HG02623 (cell line): ENCODE measurements at regions not wholly inside any gene's neighbourhood (a gene's known extent, or its start where the extent isn't known, plus 50 kb on each side); places are given as distances from the start of the nearest gene placed in this dataset.

Experiments used
- ATAC-seq: cut with Tn5 transposase; IDR thresholded peaks from one replicate; pipeline ENCODE4 v1.9.1; 2021; ENCODE audit warnings: moderate library complexity; ENCODE audit not compliant: unreplicated experiment

GRCh38 chr2:118622913-118623312 is 224.5 kb downstream of the EN1 start:
- ATAC-seq = no peak

GRCh38 chr2:118622108-118622507 is 225.3 kb downstream of the EN1 start:
- no peak for ATAC-seq

GRCh38 chr2:118618279-118618678 is 229.2 kb downstream of the EN1 start:
- no peak for ATAC-seq

GRCh38 chr2:118616432-118616831 is 231.0 kb downstream of the EN1 start:
- no peak for ATAC-seq

- ATAC-seq = no peak
Observed at GRCh38 chr2:118614841-118615271, 232.6 kb downstream of the EN1 start.

- ATAC-seq = no peak
Observed at GRCh38 chr2:118613737-118614136, 233.7 kb downstream of the EN1 start.

GRCh38 chr2:118611691-118612090 is 235.8 kb downstream of the EN1 start:
- ATAC-seq = no peak

GRCh38 chr2:118609138-118609537 is 238.3 kb downstream of the EN1 start:
- ATAC-seq = no peak

GRCh38 chr2:118607641-118608040 is 239.8 kb downstream of the EN1 start:
- no peak for ATAC-seq

- ATAC-seq = no peak
Observed at GRCh38 chr2:118604811-118605210, 242.6 kb downstream of the EN1 start.

- no peak for ATAC-seq
Observed at GRCh38 chr2:118604371-118604770, 243.1 kb downstream of the EN1 start.

- no peak for ATAC-seq
Observed at GRCh38 chr2:118599141-118599540, 248.3 kb downstream of the EN1 start.

GRCh38 chr2:118596620-118597019 is 250.8 kb downstream of the EN1 start:
- ATAC-seq = no peak

GRCh38 chr2:118593257-118593656 is 254.2 kb downstream of the EN1 start:
- no peak for ATAC-seq

GRCh38 chr2:118591223-118591622 is 256.2 kb downstream of the EN1 start:
- ATAC-seq = no peak

- no peak for ATAC-seq
Observed at GRCh38 chr2:118589721-118590120, 257.7 kb downstream of the EN1 start.

- ATAC-seq = no peak
Observed at GRCh38 chr2:118588850-118589249, 258.6 kb downstream of the EN1 start.

- no peak for ATAC-seq
Observed at GRCh38 chr2:118586312-118586711, 261.1 kb downstream of the EN1 start.

GRCh38 chr2:118584877-118585276 is 262.6 kb downstream of the EN1 start:
- ATAC-seq = no peak

- ATAC-seq = no peak
Observed at GRCh38 chr2:118584062-118584749, 263.2 kb downstream of the EN1 start.

GRCh38 chr2:118582058-118582457 is 265.4 kb downstream of the EN1 start:
- ATAC-seq = no peak

- ATAC-seq = no peak
Observed at GRCh38 chr2:118580651-118581050, 266.8 kb downstream of the EN1 start.

- no peak for ATAC-seq
Observed at GRCh38 chr2:118580107-118580506, 267.3 kb downstream of the EN1 start.
